ENCODE measurements at regions not wholly inside any gene's neighbourhood (a gene's known extent, or its start where the extent isn't known, plus 50 kb on each side); places are given as distances from the start of the nearest gene placed in this dataset.
"Not testable (repeated sequence)": the region's sequence is repeated elsewhere in the genome, so short reads cannot be mapped to it uniquely, and the experiment has no call there.

GRCh38 chr6:43926634-43927531, 156.9 kb downstream of the VEGFA start:
- no peaks in the 10 kb centered on the region for H3K27me3 Mint-ChIP-seq (ENCODE audit: insufficient read depth, unreplicated experiment)
- no peaks in the 10 kb centered on the region for H3K36me3 Mint-ChIP-seq (ENCODE audit: insufficient read depth, unreplicated experiment)
- TF ChIP-seq, protein P1, sequence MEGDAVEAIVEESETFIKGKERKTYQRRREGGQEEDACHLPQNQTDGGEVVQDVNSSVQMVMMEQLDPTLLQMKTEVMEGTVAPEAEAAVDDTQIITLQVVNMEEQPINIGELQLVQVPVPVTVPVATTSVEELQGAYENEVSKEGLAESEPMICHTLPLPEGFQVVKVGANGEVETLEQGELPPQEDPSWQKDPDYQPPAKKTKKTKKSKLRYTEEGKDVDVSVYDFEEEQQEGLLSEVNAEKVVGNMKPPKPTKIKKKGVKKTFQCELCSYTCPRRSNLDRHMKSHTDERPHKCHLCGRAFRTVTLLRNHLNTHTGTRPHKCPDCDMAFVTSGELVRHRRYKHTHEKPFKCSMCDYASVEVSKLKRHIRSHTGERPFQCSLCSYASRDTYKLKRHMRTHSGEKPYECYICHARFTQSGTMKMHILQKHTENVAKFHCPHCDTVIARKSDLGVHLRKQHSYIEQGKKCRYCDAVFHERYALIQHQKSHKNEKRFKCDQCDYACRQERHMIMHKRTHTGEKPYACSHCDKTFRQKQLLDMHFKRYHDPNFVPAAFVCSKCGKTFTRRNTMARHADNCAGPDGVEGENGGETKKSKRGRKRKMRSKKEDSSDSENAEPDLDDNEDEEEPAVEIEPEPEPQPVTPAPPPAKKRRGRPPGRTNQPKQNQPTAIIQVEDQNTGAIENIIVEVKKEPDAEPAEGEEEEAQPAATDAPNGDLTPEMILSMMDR (IDR thresholded peaks at IDR 0.05; ENCODE audit: unreplicated experiment) = no peak
- POLR2A ChIA-PET = interaction anchor here (0.6 to 1.4 kb wide), 5 partner anchors 11 to 558 kb away, joined by 3 to 4 read pairs (median 3); partner anchors contain the start of gene ZNF318
- DNase-seq (ENCODE audit: unreplicated experiment) = peak; percentile 97
- CTCF ChIA-PET = interaction anchor here (0.5 to 4.2 kb wide), 10 partner anchors 13 to 356 kb away, joined by 3 to 18 read pairs (median 3); no protein-coding TSS in a partner anchor
- peaks cover 31% of the 10 kb centered on the region for H3K4me1 Mint-ChIP-seq (ENCODE audit: insufficient read depth, unreplicated experiment)
- H3K4me3 Mint-ChIP-seq (ENCODE audit: unreplicated experiment) = no peak overlapping the region
- H3K9me3 Mint-ChIP-seq (ENCODE audit: unreplicated experiment) = no peaks in the 10 kb centered on the region
- intact Hi-C loops (cut with micrococcal nuclease) = loop anchor here (2.0 kb wide), 4 partner anchors 16 to 154 kb away; no protein-coding TSS in a partner anchor
- BruUV-seq (replicated peaks) = TSS peak; percentile 88
- peak overlapping the region; percentile 92 for H3K27ac Mint-ChIP-seq (ENCODE audit: low read depth, unreplicated experiment)

- not testable (repeated sequence) for H3K4me3 Mint-ChIP-seq (ENCODE audit: unreplicated experiment); H3K27me3 Mint-ChIP-seq (ENCODE audit: insufficient read depth, unreplicated experiment); H3K27ac Mint-ChIP-seq (ENCODE audit: low read depth, unreplicated experiment); H3K9me3 Mint-ChIP-seq (ENCODE audit: unreplicated experiment); BruUV-seq (replicated peaks); H3K36me3 Mint-ChIP-seq (ENCODE audit: insufficient read depth, unreplicated experiment); DNase-seq (ENCODE audit: unreplicated experiment)
- ChIA-PET CTCF (interaction anchor here (0.7 to 4.2 kb wide), 3 partner anchors 8 to 149 kb away, joined by 3 to 18 read pairs (median 3); no protein-coding TSS in a partner anchor), POLR2A (interaction anchor here (1.4 kb wide), 1 partner anchor 10 kb away, joined by 3 read pairs; no protein-coding TSS in a partner anchor)
- intact Hi-C loops (cut with micrococcal nuclease) = loop anchor here (2.0 kb wide), 4 partner anchors 15 to 153 kb away; no protein-coding TSS in a partner anchor
- H3K4me1 Mint-ChIP-seq (ENCODE audit: insufficient read depth, unreplicated experiment) = peaks cover 31% of the 10 kb centered on the region
Measured at GRCh38 chr6:43925636-43926139, 155.7 kb downstream of the VEGFA start.

DNA sequence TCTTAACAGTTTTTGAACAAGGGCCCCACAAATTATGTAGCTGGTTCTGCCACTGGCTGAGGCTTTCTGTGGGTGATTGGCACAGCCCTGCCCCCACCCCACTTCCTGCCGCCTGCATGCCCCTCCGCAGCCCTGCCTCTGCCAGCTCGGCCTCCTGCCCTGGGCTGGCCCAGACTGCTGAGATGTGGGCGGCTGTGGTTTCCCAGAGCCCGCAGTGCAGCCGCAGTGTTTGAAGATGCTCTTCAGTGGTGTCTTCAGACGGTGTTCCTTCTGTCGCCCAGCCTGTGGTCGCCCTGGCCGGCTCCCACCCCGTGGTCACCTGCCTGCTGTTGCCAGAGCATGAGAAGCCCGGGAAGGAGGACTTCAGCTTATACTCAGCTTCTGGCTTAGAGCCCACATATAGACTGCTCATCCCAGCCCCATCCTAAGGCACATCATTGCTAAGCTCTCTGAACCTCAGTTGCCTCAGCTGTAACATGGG, 154.3 kb downstream of the VEGFA start:
- no peak overlapping the region for H3K27ac Mint-ChIP-seq (ENCODE audit: low read depth, unreplicated experiment)
- H3K27me3 Mint-ChIP-seq (ENCODE audit: insufficient read depth, unreplicated experiment) = no peaks in the 10 kb centered on the region
- H3K9me3 Mint-ChIP-seq (ENCODE audit: unreplicated experiment) = no peaks in the 10 kb centered on the region
- POLR2A ChIA-PET = no interaction called here
- intact Hi-C loops (cut with micrococcal nuclease) = no loop called here
- H3K4me3 Mint-ChIP-seq (ENCODE audit: unreplicated experiment) = no peak overlapping the region
- CTCF ChIA-PET = interaction anchor here (0.7 to 4.2 kb wide), 3 partner anchors 12 to 211 kb away, joined by 3 to 18 read pairs (median 4); no protein-coding TSS in a partner anchor
- no TSS peak for BruUV-seq (replicated peaks)
- DNase-seq (ENCODE audit: unreplicated experiment) = peak; percentile 66
- no peaks in the 10 kb centered on the region for H3K36me3 Mint-ChIP-seq (ENCODE audit: insufficient read depth, unreplicated experiment)
- TF ChIP-seq, protein P1 (IDR thresholded peaks at IDR 0.05; ENCODE audit: unreplicated experiment) = no peak
- H3K4me1 Mint-ChIP-seq (ENCODE audit: insufficient read depth, unreplicated experiment) = peaks cover 31% of the 10 kb centered on the region

GRCh38 chr6:43923376-43924221, 153.6 kb downstream of the VEGFA start:
- TF ChIP-seq, protein P1 (IDR thresholded peaks at IDR 0.05; ENCODE audit: unreplicated experiment) = no peak
- ChIA-PET CTCF (interaction anchor here (1.0 kb wide), 1 partner anchor 12 kb away, joined by 4 read pairs; no protein-coding TSS in a partner anchor), POLR2A (no interaction called here)
- DNase-seq (ENCODE audit: unreplicated experiment) = peak; percentile 90
- BruUV-seq (replicated peaks) = no TSS peak
- Mint-ChIP-seq H3K27me3 (ENCODE audit: insufficient read depth, unreplicated experiment) (no peaks in the 10 kb centered on the region), H3K9me3 (ENCODE audit: unreplicated experiment) (no peaks in the 10 kb centered on the region), H3K4me1 (ENCODE audit: insufficient read depth, unreplicated experiment) (peaks cover 31% of the 10 kb centered on the region), H3K4me3 (ENCODE audit: unreplicated experiment) (no peak overlapping the region), H3K27ac (ENCODE audit: low read depth, unreplicated experiment) (no peak overlapping the region), H3K36me3 (ENCODE audit: insufficient read depth, unreplicated experiment) (no peaks in the 10 kb centered on the region)
- intact Hi-C loops (cut with micrococcal nuclease) = no loop called here

Measured in MCF 10A (cell line).